Esophagus muscularis mucosa (tissue), 4 donors: ENCODE measurements at regions not wholly inside any gene's neighbourhood (a gene's known extent, or its start where the extent isn't known, plus 50 kb on each side); places are given as distances from the start of the nearest gene placed in this dataset.

ENCODE experiments used
- DNase-seq: peaks from one replicate; pipeline ENCODE4 v3.0.0-alpha.2; 2017; ENCODE audit errors: extremely low spot score
- H3K27ac ChIP-seq, 4 donors: fragments of 200-600 bp; sonication (generic); replicated peaks in 1 of 4; 1 replicate in 3 of 4; 2 replicates in 1 of 4; pipeline ENCODE4 v1.5.1; 2016 to 2019; ENCODE audit warnings: mild to moderate bottlenecking in 1 of 4
- H3K27me3 ChIP-seq, 4 donors: fragments of 200-600 bp; sonication (generic); one replicate each; pipeline versions ENCODE4 v1.5.1 to v1.6.0; 2016 to 2019
- H3K36me3 ChIP-seq, 4 donors: fragments of 200-600 bp; sonication (generic); one replicate each; pipeline ENCODE4 v1.5.1; 2016 to 2019
- H3K4me1 ChIP-seq, 4 donors: fragments of 200-600 bp; sonication (generic); one replicate each; pipeline ENCODE4 v1.5.1; 2016 to 2019
- H3K4me3 ChIP-seq, 4 donors: fragments of 200-600 bp; sonication (generic); 1 replicate in 2 of 4; 2 replicates in 2 of 4; pipeline ENCODE4 v1.5.1; 2016 to 2019; ENCODE audit warnings: mild to moderate bottlenecking in 4 of 4, moderate library complexity in 1 of 4
- H3K9me3 ChIP-seq, 4 donors: fragments of 200-600 bp; sonication (generic); 1 replicate in 3 of 4; 2 replicates in 1 of 4; pipeline ENCODE4 v1.5.1; 2016 to 2019
- EP300 ChIP-seq: sonication (generic); formaldehyde crosslinking; IDR thresholded peaks from one replicate; pipeline ENCODE4 v1.6.1; 2017; ENCODE audit warnings: antibody characterized with exemption
- POLR2A ChIP-seq: fragments of 450-650 bp; IDR thresholded peaks from one replicate; pipeline ENCODE4 v1.6.1; 2017; ENCODE audit warnings: antibody characterized with exemption, moderate library complexity, mild to moderate bottlenecking, low read depth
- POLR2AphosphoS5 ChIP-seq, 2 donors: sonication (generic); formaldehyde crosslinking; IDR thresholded peaks; one replicate each; pipeline ENCODE4 v1.6.1; 2017; ENCODE audit warnings: antibody characterized with exemption in 2 of 2
- WGBS: methylation state at CpG from one replicate; pipeline ENCODE4 v1.1.5; 2018; 5-methylcytosine and 5-hydroxymethylcytosine counted together
- intact Hi-C: fragments of 100-400 bp; cut with DNase I; formaldehyde crosslinking; loops from one replicate; pipeline ENCODE4 v1.15.1; 2023
- TF ChIP-seq, protein P1 (sequence below), 3 experiments: fragments of 200-600 bp in 2 of 3; fragments of 450-650 bp in 1 of 3; sonication (generic) in 2 of 3; IDR thresholded peaks; one replicate each; pipeline ENCODE4 v1.5.1; 2017 to 2019; ENCODE audit warnings: antibody characterized with exemption in 3 of 3, mild to moderate bottlenecking in 2 of 3, moderate library complexity in 1 of 3

DNA sequence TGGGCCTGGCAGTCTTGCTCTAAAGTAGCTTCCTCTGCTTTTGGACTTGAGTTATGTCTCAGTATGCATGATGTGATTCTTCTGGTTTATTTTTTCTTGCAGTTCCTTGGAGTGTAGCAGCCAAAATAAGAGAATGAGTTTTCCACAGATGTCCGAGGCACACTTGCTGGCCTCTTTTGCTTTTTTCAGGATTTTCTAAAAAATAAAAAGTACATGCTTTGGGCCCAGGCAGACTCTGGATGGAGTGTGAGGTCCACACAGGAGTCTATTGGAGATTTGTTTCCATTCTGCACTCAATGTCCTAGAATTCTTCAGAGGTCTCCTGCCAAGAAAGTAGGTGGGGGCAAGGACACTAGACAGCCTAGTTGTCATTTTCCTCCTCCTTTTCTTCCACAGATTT is 477.6 kb downstream of the EPM2A start:
- H3K27ac ChIP-seq: no peak overlapping the region
- WGBS: 62% methylated on average over 1 of the region's 1 CpG
- no peaks in the 10 kb centered on the region for H3K27me3 ChIP-seq
- H3K4me3 ChIP-seq: no peak overlapping the region
- no peak for TF ChIP-seq POLR2AphosphoS5 (IDR thresholded peaks at IDR 0.05)
- TF ChIP-seq, protein P1, sequence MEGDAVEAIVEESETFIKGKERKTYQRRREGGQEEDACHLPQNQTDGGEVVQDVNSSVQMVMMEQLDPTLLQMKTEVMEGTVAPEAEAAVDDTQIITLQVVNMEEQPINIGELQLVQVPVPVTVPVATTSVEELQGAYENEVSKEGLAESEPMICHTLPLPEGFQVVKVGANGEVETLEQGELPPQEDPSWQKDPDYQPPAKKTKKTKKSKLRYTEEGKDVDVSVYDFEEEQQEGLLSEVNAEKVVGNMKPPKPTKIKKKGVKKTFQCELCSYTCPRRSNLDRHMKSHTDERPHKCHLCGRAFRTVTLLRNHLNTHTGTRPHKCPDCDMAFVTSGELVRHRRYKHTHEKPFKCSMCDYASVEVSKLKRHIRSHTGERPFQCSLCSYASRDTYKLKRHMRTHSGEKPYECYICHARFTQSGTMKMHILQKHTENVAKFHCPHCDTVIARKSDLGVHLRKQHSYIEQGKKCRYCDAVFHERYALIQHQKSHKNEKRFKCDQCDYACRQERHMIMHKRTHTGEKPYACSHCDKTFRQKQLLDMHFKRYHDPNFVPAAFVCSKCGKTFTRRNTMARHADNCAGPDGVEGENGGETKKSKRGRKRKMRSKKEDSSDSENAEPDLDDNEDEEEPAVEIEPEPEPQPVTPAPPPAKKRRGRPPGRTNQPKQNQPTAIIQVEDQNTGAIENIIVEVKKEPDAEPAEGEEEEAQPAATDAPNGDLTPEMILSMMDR (IDR thresholded peaks at IDR 0.05): no peak
- no peak for TF ChIP-seq EP300
- TF ChIP-seq POLR2A: no peak
- intact Hi-C loops: no loop called here
- DNase-seq: no peak
- H3K9me3 ChIP-seq: no peaks in the 10 kb centered on the region
- no peaks in the 10 kb centered on the region for H3K4me1 ChIP-seq
- H3K36me3 ChIP-seq: no peaks in the 10 kb centered on the region

DNA sequence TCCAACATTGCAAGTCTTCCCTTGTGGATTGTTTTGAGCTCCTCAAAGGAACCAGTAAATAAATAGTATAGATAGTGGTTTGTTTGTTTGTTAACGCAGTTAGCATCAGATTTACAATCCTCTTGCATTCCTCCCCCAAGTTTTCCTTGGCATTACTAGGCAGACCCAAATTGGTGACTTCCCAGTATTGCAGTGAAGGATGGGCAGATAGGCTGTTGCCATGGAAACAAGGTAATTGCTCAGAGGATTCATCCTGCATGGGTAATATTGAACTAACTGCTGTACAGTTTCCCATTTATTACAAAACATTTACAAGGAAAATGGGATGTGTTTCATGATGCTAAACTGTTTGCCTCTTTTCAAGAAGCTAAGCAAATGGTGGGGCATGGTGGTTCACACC is 477.2 kb downstream of the EPM2A start:
- DNase-seq: no peak
- Histone ChIP-seq H3K36me3 (no peaks in the 10 kb centered on the region), H3K9me3 (no peaks in the 10 kb centered on the region), H3K4me1 (no peaks in the 10 kb centered on the region), H3K4me3 (no peak overlapping the region), H3K27me3 (no peaks in the 10 kb centered on the region), H3K27ac (no peak overlapping the region)
- WGBS: 92% methylated on average over 1 of the region's 1 CpG
- intact Hi-C loops: no loop called here
- TF ChIP-seq POLR2AphosphoS5 (IDR thresholded peaks at IDR 0.05): no peak
- TF ChIP-seq, protein P1 (IDR thresholded peaks at IDR 0.05): no peak
- no peak for TF ChIP-seq POLR2A
- no peak for TF ChIP-seq EP300

DNA sequence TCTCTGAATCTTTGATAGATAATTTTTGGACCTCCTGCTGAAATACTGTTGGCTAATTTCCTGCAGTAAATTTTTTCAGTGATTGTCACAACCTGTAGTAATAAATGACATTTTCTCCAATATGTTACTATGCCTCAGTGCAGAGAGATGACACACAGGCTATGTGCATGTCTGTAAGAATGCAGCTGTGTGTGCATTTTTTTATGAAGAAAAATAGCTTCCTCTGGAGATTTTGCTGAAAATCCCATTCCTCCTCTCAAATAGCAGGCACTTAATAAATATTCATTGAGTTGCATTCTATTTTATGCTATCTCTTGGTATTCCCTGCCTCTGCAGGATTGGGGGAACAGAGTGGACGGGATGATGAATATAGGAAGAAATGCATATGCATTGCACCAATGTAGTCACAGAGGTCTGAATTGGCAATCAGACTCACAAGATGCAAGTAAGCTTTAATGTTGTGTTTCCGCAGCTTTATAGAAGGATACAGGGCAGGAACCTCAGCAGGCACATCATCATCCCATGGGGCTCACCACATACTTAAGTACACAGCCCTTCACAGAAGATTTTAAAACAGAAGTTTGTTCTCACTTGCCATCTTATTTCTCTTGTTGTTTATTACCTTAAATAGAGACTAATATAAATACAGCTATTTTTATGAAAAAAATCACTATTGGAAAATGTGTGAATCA is 474.7 kb downstream of the EPM2A start:
- no peak for DNase-seq
- no peaks in the 10 kb centered on the region for H3K4me1 ChIP-seq
- 100% methylated on average over 2 of the region's 2 CpGs for WGBS
- no peak for TF ChIP-seq EP300
- TF ChIP-seq POLR2A: no peak
- no peak for TF ChIP-seq POLR2AphosphoS5 (IDR thresholded peaks at IDR 0.05)
- no peaks in the 10 kb centered on the region for H3K27me3 ChIP-seq
- no peaks in the 10 kb centered on the region for H3K36me3 ChIP-seq
- H3K9me3 ChIP-seq: no peaks in the 10 kb centered on the region
- H3K4me3 ChIP-seq: no peak overlapping the region
- intact Hi-C loops: no loop called here
- H3K27ac ChIP-seq: no peak overlapping the region

- Histone ChIP-seq H3K36me3 (no peaks in the 10 kb centered on the region), H3K27me3 (no peaks in the 10 kb centered on the region), H3K27ac (no peak overlapping the region), H3K4me3 (no peak overlapping the region), H3K9me3 (no peaks in the 10 kb centered on the region), H3K4me1 (no peaks in the 10 kb centered on the region)
- DNase-seq: no peak
- TF ChIP-seq POLR2AphosphoS5 (IDR thresholded peaks at IDR 0.05) (no peak), POLR2A (no peak), EP300 (no peak)
- TF ChIP-seq, protein P1 (IDR thresholded peaks at IDR 0.05): no peak
- intact Hi-C loops: no loop called here
- WGBS: 62% methylated on average over 2 of the region's 2 CpGs
Measured at GRCh38 chr6:145261758-145262157, 473.6 kb downstream of the EPM2A start.

DNA sequence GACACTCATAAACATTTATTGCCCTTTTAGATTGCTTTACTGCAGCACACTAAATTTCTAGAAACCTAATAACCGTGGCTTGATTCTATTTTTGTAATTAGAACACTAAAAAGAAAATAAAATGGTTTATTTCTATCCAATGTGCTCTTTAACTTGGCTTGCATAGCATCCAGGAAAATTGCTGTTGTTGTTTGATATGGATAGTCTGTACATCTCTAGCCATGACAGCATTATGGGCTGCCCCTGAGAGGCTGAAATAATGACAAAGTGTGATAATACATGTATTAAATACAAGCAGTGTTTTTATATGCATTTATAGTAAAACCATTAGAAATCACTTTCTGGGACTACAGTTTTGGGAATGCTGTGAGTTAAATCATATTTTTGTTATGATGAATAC is 472.5 kb downstream of the EPM2A start:
- DNase-seq: no peak
- Histone ChIP-seq H3K36me3 (no peaks in the 10 kb centered on the region), H3K4me1 (peaks cover 0 to 3% (median 1%) of the 10 kb centered on the region in 4 donors), H3K4me3 (no peak overlapping the region), H3K27ac (no peak overlapping the region), H3K9me3 (peaks cover 0 to 3% (median 0%) of the 10 kb centered on the region in 4 donors), H3K27me3 (no peaks in the 10 kb centered on the region)
- no peak for TF ChIP-seq POLR2A
- TF ChIP-seq, protein P1 (IDR thresholded peaks at IDR 0.05): no peak
- no peak for TF ChIP-seq EP300
- no peak for TF ChIP-seq POLR2AphosphoS5 (IDR thresholded peaks at IDR 0.05)
- WGBS: 70% methylated on average over 1 of the region's 1 CpG
- intact Hi-C loops: no loop called here
